ENCODE measurements at regions not wholly inside any gene's neighbourhood (a gene's known extent, or its start where the extent isn't known, plus 50 kb on each side); places are given as distances from the start of the nearest gene placed in this dataset.

DNA sequence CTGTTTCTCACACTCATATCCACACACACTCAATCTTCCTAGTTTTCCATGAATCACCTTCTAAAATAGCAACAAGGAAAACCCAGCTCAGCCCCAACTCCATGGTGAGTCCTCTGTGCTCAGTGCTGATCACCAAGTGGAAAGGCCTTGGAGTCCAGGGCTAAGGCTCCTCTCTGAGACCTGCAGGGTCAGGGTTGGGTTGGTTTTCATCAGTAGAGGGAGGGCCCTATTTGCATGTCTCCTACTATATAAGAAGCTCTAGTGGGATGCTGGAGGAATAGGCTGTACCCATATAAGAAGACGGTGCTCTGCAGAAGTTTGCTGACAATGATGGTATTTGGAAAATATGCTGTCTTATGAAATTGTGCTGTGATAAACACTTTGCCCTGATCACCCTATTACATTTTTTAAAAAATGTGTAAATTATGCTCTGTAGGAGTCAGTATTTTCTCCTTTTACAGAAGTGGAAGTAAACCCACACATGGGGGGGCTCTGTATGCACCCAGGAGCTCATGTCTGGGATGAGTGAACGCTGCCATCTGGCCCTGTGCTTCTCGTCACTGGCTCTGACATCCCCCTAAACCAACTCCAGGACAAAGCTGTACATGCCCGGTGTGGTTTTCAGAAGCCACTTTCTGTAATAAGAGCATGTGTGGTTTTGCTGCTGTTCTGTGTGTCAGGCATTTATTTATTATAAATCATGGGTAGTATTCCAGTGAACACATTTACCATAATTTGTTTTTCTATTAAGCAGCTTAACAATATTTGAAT is 536.3 kb downstream of the TMEM121 start:
- TF ChIP-seq, protein P1, sequence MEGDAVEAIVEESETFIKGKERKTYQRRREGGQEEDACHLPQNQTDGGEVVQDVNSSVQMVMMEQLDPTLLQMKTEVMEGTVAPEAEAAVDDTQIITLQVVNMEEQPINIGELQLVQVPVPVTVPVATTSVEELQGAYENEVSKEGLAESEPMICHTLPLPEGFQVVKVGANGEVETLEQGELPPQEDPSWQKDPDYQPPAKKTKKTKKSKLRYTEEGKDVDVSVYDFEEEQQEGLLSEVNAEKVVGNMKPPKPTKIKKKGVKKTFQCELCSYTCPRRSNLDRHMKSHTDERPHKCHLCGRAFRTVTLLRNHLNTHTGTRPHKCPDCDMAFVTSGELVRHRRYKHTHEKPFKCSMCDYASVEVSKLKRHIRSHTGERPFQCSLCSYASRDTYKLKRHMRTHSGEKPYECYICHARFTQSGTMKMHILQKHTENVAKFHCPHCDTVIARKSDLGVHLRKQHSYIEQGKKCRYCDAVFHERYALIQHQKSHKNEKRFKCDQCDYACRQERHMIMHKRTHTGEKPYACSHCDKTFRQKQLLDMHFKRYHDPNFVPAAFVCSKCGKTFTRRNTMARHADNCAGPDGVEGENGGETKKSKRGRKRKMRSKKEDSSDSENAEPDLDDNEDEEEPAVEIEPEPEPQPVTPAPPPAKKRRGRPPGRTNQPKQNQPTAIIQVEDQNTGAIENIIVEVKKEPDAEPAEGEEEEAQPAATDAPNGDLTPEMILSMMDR (conservative IDR thresholded peaks at IDR 0.05; ENCODE audit: low read depth, low read length), result no peak
- no peak for TF ChIP-seq EZH2phosphoT487 (IDR thresholded peaks at IDR 0.05; ENCODE audit: borderline replicate concordance, low read length)
